Hepatocyte (in vitro differentiated cells): ENCODE measurements at regions not wholly inside any gene's neighbourhood (a gene's known extent, or its start where the extent isn't known, plus 50 kb on each side); places are given as distances from the start of the nearest gene placed in this dataset.

Experiments
- DNase-seq: peaks from one replicate; pipeline ENCODE4 v3.0.0-alpha.2; 2016; ENCODE audit warnings: low spot score
- H2AFZ ChIP-seq: fragments of 200-600 bp; sonication (generic); 2 replicates; pipeline ENCODE4 v1.6.0; 2016; ENCODE audit warnings: antibody characterized with exemption, mild to moderate bottlenecking
- H3K27ac ChIP-seq: fragments of 200-600 bp; sonication (generic); 2 replicates; pipeline ENCODE4 v1.5.1; 2016; ENCODE audit warnings: mild to moderate bottlenecking
- H3K27me3 ChIP-seq: fragments of 200-600 bp; sonication (generic); 2 replicates; pipeline ENCODE4 v1.6.1; 2016
- H3K36me3 ChIP-seq: fragments of 200-600 bp; sonication (generic); replicated peaks from 2 replicates; pipeline ENCODE4 v1.5.1; 2016; ENCODE audit warnings: low read depth; ENCODE audit not compliant: insufficient read depth
- H3K4me1 ChIP-seq: fragments of 200-600 bp; sonication (generic); 2 replicates; pipeline ENCODE4 v1.5.1; 2016; ENCODE audit warnings: mild to moderate bottlenecking, moderate library complexity; ENCODE audit not compliant: insufficient read depth
- H3K4me2 ChIP-seq: fragments of 200-600 bp; sonication (generic); 2 replicates; pipeline ENCODE4 v1.6.0; 2016
- H3K4me3 ChIP-seq: fragments of 200-600 bp; sonication (generic); 2 replicates; pipeline ENCODE4 v1.5.1; 2016; ENCODE audit warnings: mild to moderate bottlenecking
- H3K79me2 ChIP-seq: fragments of 200-600 bp; sonication (generic); 2 replicates; pipeline ENCODE4 v1.6.0; 2017; ENCODE audit warnings: mild to moderate bottlenecking
- H3K9me2 ChIP-seq: fragments of 200-600 bp; sonication (generic); replicated peaks from 2 replicates; pipeline ENCODE4 v1.6.0; 2017; ENCODE audit warnings: mild to moderate bottlenecking; ENCODE audit not compliant: insufficient read depth
- H3K9me3 ChIP-seq: fragments of 200-600 bp; sonication (generic); 2 replicates; pipeline ENCODE4 v1.5.1; 2016; ENCODE audit warnings: low read depth, mild to moderate bottlenecking
- H4K20me1 ChIP-seq: fragments of 200-600 bp; sonication (generic); 2 replicates; pipeline ENCODE4 v1.6.0; 2016; ENCODE audit warnings: mild to moderate bottlenecking; ENCODE audit not compliant: insufficient read depth, poor library complexity, severe bottlenecking
- CTCF ChIP-seq: fragments of 200-600 bp; sonication (generic); IDR thresholded peaks from 2 replicates; pipeline ENCODE4 v1.5.1; 2016; ENCODE audit warnings: antibody characterized with exemption, mild to moderate bottlenecking; ENCODE audit not compliant: poor library complexity
- EZH2 ChIP-seq: fragments of 200-600 bp; sonication (generic); IDR thresholded peaks from 2 replicates; pipeline ENCODE4 v1.6.1; 2016; ENCODE audit warnings: antibody characterized with exemption, mild to moderate bottlenecking, borderline replicate concordance
- EZH2phosphoT487 ChIP-seq: fragments of 200-600 bp; sonication (generic); IDR thresholded peaks from one replicate; pipeline ENCODE4 v1.6.1; 2018; ENCODE audit warnings: antibody characterized with exemption, mild to moderate bottlenecking, low read depth, moderate library complexity; ENCODE audit not compliant: unreplicated experiment, severe bottlenecking
- WGBS: methylation state at CpG from one replicate; pipeline ENCODE4 v1.1.6; 2016; ENCODE audit warnings: low lambda C conversion rate; ENCODE audit errors: missing lambda C conversion rate; 5-methylcytosine and 5-hydroxymethylcytosine counted together

DNA sequence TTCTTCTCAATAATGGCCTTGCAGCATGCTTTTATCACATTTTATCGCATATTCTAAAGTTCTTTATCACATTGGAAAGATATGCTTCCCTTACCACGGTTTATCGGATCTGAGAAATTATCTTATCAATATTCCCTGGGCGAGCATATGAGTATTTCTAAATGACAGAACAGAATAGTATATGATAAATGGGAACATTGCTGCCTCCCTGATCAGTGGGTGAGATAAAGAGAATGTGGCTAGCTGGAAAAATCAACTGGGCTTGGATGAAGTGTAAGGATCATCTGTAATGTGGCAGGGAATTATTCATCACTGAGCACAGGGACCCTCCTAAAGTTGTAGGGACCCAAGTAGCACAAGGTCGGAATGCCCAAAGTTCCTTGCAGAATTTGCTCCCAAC is 667.4 kb upstream of the NRP1 start:
- H3K9me3 ChIP-seq, result no peaks in the 10 kb centered on the region
- DNase-seq, result no peak
- H3K27me3 ChIP-seq, result no peaks in the 10 kb centered on the region
- H3K4me3 ChIP-seq, result no peak overlapping the region
- whole genome bisulfite sequencing, result 78% methylated on average over 5 of the region's 5 CpGs
- no peaks in the 10 kb centered on the region for H3K79me2 ChIP-seq
- H2AFZ ChIP-seq, result no peak overlapping the region
- no peak overlapping the region for H3K27ac ChIP-seq
- no peaks in the 10 kb centered on the region for H3K9me2 ChIP-seq
- H3K36me3 ChIP-seq, result no peaks in the 10 kb centered on the region
- no peaks in the 10 kb centered on the region for H3K4me1 ChIP-seq
- H4K20me1 ChIP-seq, result no peaks in the 10 kb centered on the region
- H3K4me2 ChIP-seq, result no peak overlapping the region
- TF ChIP-seq EZH2 (no peak), EZH2phosphoT487 (no peak), CTCF (no peak)

DNA sequence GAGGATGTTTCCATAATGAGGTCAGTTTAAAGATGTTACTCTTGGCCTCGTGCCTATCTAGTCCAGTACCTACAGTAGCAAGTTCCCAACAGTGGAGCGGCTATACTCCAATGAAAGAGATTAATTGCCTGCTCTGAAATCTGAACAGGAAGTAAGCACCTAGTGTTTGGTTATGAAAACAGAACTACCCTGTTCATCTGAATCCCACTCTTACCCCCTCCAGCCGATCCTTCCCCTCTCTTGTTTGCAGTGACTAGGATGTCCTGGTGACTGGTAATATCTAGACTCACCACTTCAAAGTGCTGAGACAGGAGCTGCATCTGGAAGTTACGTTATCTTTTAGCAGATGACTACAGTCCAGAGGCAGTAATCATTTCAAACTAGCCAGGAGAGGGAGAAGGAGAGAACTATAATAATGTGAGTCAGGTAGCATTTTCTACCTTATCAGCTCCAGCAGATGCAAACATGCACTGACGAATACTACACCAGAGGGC is 666.7 kb upstream of the NRP1 start:
- no peaks in the 10 kb centered on the region for H3K9me2 ChIP-seq
- H4K20me1 ChIP-seq, result no peaks in the 10 kb centered on the region
- H3K4me2 ChIP-seq, result no peak overlapping the region
- no peaks in the 10 kb centered on the region for H3K9me3 ChIP-seq
- no peak overlapping the region for H3K4me3 ChIP-seq
- H3K27ac ChIP-seq, result no peak overlapping the region
- DNase-seq, result peak; percentile 18
- no peak overlapping the region for H2AFZ ChIP-seq
- H3K79me2 ChIP-seq, result no peaks in the 10 kb centered on the region
- H3K27me3 ChIP-seq, result no peaks in the 10 kb centered on the region
- no peaks in the 10 kb centered on the region for H3K4me1 ChIP-seq
- 51% methylated on average over 5 of the region's 5 CpGs for WGBS
- TF ChIP-seq CTCF, result peak; percentile 23
- TF ChIP-seq EZH2phosphoT487, result no peak
- no peaks in the 10 kb centered on the region for H3K36me3 ChIP-seq

DNA sequence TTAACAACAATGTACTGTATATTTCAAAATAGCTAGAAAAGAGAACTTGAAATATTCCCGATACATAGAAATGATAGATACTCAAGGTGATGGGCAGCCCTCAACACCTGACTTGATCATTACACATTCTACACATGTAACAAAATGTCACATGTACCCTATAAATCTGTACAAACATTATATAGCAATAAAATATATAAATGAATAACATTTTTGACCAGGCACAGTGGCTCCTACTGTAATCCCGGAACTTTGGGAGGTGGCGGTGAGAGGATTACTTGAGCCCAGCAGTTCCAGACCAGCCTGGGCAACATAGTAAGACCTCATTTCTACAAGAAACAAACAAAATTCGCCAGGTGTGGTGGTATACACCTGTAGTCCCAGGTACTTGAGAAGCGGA is 659.5 kb upstream of the NRP1 start:
- no peak for DNase-seq
- H3K79me2 ChIP-seq, result no peaks in the 10 kb centered on the region
- no peak overlapping the region for H2AFZ ChIP-seq
- no peaks in the 10 kb centered on the region for H4K20me1 ChIP-seq
- no peaks in the 10 kb centered on the region for H3K9me2 ChIP-seq
- H3K36me3 ChIP-seq, result no peaks in the 10 kb centered on the region
- no peaks in the 10 kb centered on the region for H3K9me3 ChIP-seq
- TF ChIP-seq EZH2 (no peak), EZH2phosphoT487 (no peak), CTCF (no peak)
- WGBS, result 97% methylated on average over 5 of the region's 5 CpGs
- H3K27ac ChIP-seq, result no peak overlapping the region
- no peak overlapping the region for H3K4me2 ChIP-seq
- no peaks in the 10 kb centered on the region for H3K27me3 ChIP-seq
- H3K4me3 ChIP-seq, result no peak overlapping the region
- H3K4me1 ChIP-seq, result no peaks in the 10 kb centered on the region

- Histone ChIP-seq H3K9me3 (no peaks in the 10 kb centered on the region), H3K36me3 (no peaks in the 10 kb centered on the region), H3K9me2 (no peaks in the 10 kb centered on the region), H3K4me3 (no peak overlapping the region), H3K4me2 (no peak overlapping the region), H3K79me2 (no peaks in the 10 kb centered on the region), H4K20me1 (no peaks in the 10 kb centered on the region), H3K27ac (no peak overlapping the region), H2AFZ (no peak overlapping the region), H3K27me3 (no peaks in the 10 kb centered on the region), H3K4me1 (no peaks in the 10 kb centered on the region)
- no peak for DNase-seq
- 89% methylated on average over 3 of the region's 3 CpGs for WGBS
- TF ChIP-seq CTCF (no peak), EZH2phosphoT487 (no peak), EZH2 (no peak)
These were observed 657.5 kb upstream of the NRP1 start for GRCh38 chr10:33991924-33992323.
